Epithelial cell of esophagus (primary cell): ENCODE measurements at regions not wholly inside any gene's neighbourhood (a gene's known extent, or its start where the extent isn't known, plus 50 kb on each side); places are given as distances from the start of the nearest gene placed in this dataset.

Source experiments
- DNase-seq: peaks from one replicate; pipeline ENCODE4 v3.0.0; 2010; ENCODE audit warnings: low read depth
- H3K4me3 ChIP-seq: 2 replicates; pipeline ENCODE4 v1.5.1; 2011; ENCODE audit warnings: mild to moderate bottlenecking, low read length, control low read depth
- TF ChIP-seq, protein P1 (sequence below): IDR thresholded peaks from 2 replicates; pipeline ENCODE4 v1.5.1; 2011; ENCODE audit warnings: low read depth, mild to moderate bottlenecking, low read length, control low read depth, inconsistent platforms; ENCODE audit not compliant: insufficient read depth; ENCODE audit errors: missing control alignments

DNA sequence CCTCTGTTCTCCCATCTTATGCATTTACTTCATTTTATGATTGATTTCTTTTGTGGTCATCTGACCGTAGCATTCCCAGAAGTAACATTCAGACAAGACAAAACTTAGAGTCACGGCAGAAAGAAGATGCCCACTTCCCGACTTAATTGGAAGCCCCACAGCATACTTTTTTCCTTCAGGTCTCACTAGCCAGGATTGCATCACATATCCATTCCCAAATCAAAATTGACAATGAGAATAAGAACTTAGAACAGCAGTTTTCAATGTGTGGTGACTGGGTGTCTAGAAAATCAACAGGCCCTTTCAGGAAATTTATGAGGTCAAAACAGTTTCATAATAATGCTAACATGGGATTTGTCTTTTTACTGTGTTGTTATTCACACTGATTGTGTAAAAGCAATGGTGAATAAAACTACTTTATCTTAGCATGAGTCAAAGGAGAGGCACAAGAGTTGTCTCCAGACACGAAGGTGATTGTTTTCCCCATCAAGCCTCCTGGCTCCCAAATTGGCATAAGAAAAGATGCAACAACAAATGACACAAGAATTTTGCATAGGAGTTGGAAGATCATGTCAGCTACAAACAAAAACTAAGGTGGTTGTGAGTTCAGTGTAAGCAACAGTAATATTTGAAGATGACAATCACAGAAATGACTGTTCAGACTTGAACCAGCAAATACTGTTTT lies 493.9 kb downstream of the HTR7 start:
- no peak overlapping the region for H3K4me3 ChIP-seq
- TF ChIP-seq, protein P1, sequence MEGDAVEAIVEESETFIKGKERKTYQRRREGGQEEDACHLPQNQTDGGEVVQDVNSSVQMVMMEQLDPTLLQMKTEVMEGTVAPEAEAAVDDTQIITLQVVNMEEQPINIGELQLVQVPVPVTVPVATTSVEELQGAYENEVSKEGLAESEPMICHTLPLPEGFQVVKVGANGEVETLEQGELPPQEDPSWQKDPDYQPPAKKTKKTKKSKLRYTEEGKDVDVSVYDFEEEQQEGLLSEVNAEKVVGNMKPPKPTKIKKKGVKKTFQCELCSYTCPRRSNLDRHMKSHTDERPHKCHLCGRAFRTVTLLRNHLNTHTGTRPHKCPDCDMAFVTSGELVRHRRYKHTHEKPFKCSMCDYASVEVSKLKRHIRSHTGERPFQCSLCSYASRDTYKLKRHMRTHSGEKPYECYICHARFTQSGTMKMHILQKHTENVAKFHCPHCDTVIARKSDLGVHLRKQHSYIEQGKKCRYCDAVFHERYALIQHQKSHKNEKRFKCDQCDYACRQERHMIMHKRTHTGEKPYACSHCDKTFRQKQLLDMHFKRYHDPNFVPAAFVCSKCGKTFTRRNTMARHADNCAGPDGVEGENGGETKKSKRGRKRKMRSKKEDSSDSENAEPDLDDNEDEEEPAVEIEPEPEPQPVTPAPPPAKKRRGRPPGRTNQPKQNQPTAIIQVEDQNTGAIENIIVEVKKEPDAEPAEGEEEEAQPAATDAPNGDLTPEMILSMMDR, result no peak
- no peak for DNase-seq

DNA sequence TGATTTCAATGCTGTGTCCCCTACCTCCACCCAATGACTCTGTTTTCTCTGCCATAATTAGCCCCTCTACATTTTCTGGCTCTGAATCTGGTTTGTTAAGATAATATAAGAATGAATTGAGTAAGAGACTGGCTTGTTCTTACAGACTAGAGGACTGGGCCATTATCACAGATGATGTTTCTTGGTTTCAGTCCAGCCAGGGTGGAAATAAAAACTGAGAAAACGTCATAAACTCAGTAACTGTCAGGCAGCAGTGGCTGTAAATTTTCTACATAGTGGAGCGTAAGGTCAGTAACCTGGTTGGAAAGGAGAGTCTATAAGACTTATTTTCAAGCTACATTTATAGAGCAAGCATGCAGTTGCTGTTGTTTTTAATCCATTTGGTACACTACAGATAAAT lies 485.4 kb downstream of the HTR7 start:
- no peak for DNase-seq
- no peak overlapping the region for H3K4me3 ChIP-seq
- TF ChIP-seq, protein P1, result no peak

DNA sequence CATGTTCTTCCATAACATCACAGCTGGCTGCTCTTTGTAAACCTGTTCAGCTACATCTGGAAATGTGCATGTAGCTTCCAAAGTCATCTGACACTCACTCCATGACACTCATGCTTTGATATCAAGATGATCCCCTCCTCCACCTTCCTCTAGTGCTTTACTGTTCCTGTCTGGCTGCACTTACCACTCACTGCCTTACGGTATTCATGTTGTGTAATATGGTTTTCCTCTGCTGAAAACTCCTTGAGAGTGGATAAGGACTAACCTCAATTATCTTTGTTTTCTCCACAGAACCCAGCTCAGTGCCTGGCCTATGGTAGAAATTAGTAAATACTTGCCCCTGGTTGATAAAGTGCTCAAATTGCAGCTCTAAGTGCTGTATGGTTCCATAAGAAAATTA lies 483.9 kb downstream of the HTR7 start:
- no peak overlapping the region for H3K4me3 ChIP-seq
- TF ChIP-seq, protein P1, result no peak
- DNase-seq, result peak; percentile 11

DNA sequence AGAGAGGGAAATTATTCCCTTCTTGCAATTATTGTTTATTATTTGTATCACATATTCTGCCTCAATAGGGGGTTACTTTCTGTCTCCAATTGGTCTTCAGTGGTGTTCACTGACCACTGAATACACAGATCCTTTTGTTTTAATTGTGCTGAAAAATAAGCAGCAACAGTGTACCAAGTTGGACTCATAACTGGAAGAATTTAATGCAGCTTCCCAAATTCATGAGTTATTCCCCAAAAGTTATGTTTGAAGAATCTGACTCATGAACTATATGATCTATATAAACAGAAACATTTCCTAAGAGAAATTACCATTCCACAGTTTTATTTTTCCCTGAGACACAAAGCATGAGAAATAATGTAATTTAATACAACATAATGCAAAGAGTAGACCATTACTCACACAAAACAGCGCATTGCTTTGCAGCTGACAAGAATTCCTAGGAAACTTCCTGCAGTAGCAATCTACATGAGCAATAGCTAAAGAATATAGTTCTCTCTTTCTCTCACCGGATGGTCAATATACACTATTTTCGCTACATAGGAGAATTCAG lies 479.2 kb downstream of the HTR7 start:
- DNase-seq, result no peak
- no peak overlapping the region for H3K4me3 ChIP-seq
- TF ChIP-seq, protein P1, result no peak

DNA sequence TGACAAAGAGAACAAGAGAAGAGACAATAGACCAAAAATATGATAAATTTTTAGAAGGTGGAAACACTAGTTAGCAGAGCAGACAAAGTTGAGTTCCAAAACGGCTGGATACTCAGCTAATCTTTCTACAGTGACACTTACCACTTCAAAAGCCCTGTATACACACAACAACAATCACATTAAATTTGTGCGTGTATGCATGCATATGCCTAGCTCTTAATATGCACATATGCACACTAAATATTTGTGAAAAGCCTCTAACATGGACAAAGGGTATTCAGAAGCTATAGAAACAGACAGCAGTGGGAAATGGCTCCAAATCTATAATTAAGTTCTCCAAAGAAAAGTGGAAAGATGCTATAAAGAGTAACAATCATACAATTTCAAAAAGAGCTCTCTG lies 476.4 kb downstream of the HTR7 start:
- no peak overlapping the region for H3K4me3 ChIP-seq
- no peak for DNase-seq
- TF ChIP-seq, protein P1, result no peak

DNA sequence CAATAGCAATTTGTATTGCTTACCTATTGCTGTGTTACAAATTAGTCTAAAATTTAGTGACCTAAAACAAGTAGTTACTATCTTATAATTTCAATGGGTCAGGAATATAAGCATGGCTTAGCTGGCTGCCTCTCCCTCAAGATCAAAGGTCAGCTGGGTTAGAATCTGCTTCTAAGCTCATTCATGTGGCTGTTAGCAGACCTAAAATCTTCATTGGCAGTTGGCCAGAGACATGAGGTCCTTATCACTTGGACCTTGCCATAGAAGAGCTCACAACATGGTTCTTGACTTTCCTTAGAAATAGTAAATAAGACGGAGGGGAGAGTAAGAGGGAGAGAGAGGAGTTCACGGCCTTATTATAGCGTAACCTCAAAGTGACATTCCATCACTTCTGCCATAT lies 468.0 kb downstream of the HTR7 start:
- no peak for DNase-seq
- TF ChIP-seq, protein P1, result no peak
- H3K4me3 ChIP-seq, result no peak overlapping the region

DNA sequence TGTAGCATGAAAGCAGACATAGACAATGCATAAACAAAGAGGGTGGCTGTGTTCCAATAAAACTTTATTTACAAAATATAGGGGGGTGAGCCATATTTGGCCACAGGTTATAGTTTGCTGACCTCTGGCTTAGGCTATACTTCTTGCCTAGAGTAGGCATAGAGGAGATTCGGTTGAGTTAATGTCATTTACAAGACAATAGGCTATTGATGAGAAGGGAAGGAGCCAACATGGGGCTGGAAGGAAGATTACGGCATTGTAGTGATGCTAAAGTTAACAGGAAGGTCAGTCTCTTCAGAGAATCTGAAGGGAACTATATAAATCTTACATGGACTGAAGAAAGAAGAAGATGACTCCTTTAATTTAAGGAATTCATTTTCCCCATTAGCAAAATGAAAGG lies 463.5 kb downstream of the HTR7 start:
- no peak for DNase-seq
- TF ChIP-seq, protein P1, result no peak
- no peak overlapping the region for H3K4me3 ChIP-seq
